ENCODE measurements at regions not wholly inside any gene's neighbourhood (a gene's known extent, or its start where the extent isn't known, plus 50 kb on each side); places are given as distances from the start of the nearest gene placed in this dataset.

DNA sequence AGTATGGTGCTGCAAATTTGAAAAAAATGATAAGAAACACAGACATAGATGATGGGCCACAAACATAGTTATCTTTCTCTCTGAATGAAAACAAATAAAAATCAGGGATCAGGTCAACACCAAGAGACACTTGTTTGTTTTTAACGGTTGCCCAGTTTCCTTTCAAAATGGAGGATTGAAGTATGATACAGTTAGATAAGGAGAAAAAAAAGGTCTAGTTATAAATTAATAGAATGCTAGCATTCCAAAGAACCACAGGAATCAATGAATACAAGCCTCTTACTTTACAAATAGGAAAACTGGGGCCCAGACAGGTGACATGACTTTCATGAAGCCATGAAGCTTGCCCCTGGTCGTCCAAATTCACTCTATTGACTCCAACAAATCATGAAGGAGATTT lies 305.1 kb downstream of the ZNF621 start:
- H3K27me3 Mint-ChIP-seq (ENCODE audit: insufficient read depth, low read depth): peaks cover 2% of the 10 kb centered on the region
- no peaks in the 10 kb centered on the region for H3K36me3 Mint-ChIP-seq
- no peak for DNase-seq (ENCODE audit: low spot score)
- Histone ChIP-seq H3K79me2 (ENCODE audit: low read depth) (no peaks in the 10 kb centered on the region), H3K4me3 (no peak overlapping the region), H3K4me2 (no peak overlapping the region), H2AFZ (replicated peaks) (no peak overlapping the region), H3K4me1 (no peaks in the 10 kb centered on the region), H4K20me1 (ENCODE audit: low read depth) (no peaks in the 10 kb centered on the region), H3K27ac (no peak overlapping the region), H3K9ac (no peak overlapping the region), H3F3A (ENCODE audit: low read depth) (no peaks in the 10 kb centered on the region), H3K36me3 (no peaks in the 10 kb centered on the region), H3K9me3 (ENCODE audit: low read depth) (no peaks in the 10 kb centered on the region), H3K27me3 (no peaks in the 10 kb centered on the region)
- H3K27ac Mint-ChIP-seq: no peak overlapping the region
- no peaks in the 10 kb centered on the region for H3K9me3 Mint-ChIP-seq
- no peak overlapping the region for H3K4me3 Mint-ChIP-seq
- TF ChIP-seq EZH2 (IDR thresholded peaks at IDR 0.05): no peak
- TF ChIP-seq EZH2phosphoT487 (IDR thresholded peaks at IDR 0.05): no peak
- TF ChIP-seq, protein P1, sequence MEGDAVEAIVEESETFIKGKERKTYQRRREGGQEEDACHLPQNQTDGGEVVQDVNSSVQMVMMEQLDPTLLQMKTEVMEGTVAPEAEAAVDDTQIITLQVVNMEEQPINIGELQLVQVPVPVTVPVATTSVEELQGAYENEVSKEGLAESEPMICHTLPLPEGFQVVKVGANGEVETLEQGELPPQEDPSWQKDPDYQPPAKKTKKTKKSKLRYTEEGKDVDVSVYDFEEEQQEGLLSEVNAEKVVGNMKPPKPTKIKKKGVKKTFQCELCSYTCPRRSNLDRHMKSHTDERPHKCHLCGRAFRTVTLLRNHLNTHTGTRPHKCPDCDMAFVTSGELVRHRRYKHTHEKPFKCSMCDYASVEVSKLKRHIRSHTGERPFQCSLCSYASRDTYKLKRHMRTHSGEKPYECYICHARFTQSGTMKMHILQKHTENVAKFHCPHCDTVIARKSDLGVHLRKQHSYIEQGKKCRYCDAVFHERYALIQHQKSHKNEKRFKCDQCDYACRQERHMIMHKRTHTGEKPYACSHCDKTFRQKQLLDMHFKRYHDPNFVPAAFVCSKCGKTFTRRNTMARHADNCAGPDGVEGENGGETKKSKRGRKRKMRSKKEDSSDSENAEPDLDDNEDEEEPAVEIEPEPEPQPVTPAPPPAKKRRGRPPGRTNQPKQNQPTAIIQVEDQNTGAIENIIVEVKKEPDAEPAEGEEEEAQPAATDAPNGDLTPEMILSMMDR (IDR thresholded peaks at IDR 0.05): no peak
- peaks cover 9% of the 10 kb centered on the region for H3K4me1 Mint-ChIP-seq

DNA sequence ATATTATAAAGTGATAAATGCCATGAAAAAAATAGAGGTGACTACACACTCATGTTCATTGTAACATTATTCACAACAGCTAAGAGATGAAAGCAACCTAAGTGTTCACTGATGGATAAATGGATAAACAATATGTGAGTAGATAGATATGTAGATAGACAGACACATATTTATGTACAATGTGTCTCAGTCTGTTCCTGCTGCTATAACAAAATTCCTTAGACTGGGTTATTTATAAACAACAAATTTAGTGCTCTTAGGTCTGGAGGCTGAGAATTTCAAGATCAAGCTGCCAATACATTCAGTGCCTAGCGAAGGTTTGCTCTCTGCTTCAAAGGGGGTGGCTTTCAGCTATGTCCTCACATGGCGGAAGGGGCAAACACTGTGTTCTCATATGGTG lies 312.5 kb downstream of the ZNF621 start:
- Mint-ChIP-seq H3K9me3 (no peaks in the 10 kb centered on the region), H3K36me3 (no peaks in the 10 kb centered on the region), H3K27me3 (ENCODE audit: insufficient read depth, low read depth) (no peaks in the 10 kb centered on the region), H3K4me1 (no peaks in the 10 kb centered on the region), H3K27ac (no peak overlapping the region), H3K4me3 (no peak overlapping the region)
- Histone ChIP-seq H3K27ac (no peak overlapping the region), H4K20me1 (ENCODE audit: low read depth) (no peaks in the 10 kb centered on the region), H3K4me1 (no peaks in the 10 kb centered on the region), H3K9me3 (ENCODE audit: low read depth) (no peaks in the 10 kb centered on the region), H3K9ac (no peak overlapping the region), H3K36me3 (no peaks in the 10 kb centered on the region), H3K79me2 (ENCODE audit: low read depth) (no peaks in the 10 kb centered on the region), H3K4me3 (no peak overlapping the region), H3F3A (ENCODE audit: low read depth) (no peaks in the 10 kb centered on the region), H3K4me2 (no peak overlapping the region), H3K27me3 (no peaks in the 10 kb centered on the region), H2AFZ (replicated peaks) (no peak overlapping the region)
- no peak for DNase-seq (ENCODE audit: low spot score)
- TF ChIP-seq EZH2phosphoT487 (IDR thresholded peaks at IDR 0.05): no peak
- no peak for TF ChIP-seq EZH2 (IDR thresholded peaks at IDR 0.05)
- TF ChIP-seq, protein P1 (IDR thresholded peaks at IDR 0.05): no peak

DNA sequence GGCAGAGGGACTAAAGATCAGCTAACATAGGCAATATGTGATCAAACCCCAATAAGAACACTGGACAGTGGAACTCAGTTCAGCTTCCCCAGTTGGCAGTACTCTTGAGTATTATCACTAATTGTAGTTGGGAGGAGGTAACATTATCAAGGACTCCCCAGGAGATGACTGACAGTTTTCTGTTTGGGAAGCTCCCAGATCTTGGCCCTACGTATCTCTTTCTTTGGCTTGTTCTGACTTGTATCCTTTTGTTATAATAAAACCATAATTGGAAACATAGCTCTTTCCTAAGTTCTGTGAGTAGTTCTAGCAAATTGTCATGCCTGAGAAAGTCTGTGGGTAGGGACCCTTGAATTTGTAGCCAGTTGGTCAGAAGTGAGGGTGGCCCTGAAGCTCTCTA lies 316.4 kb downstream of the ZNF621 start:
- H3K27me3 Mint-ChIP-seq (ENCODE audit: insufficient read depth, low read depth): peaks cover 2% of the 10 kb centered on the region
- Histone ChIP-seq H3K27me3 (no peaks in the 10 kb centered on the region), H3K27ac (no peak overlapping the region), H3K4me1 (no peaks in the 10 kb centered on the region), H2AFZ (replicated peaks) (no peak overlapping the region), H3K79me2 (ENCODE audit: low read depth) (no peaks in the 10 kb centered on the region), H3K36me3 (no peaks in the 10 kb centered on the region), H3K9me3 (ENCODE audit: low read depth) (no peaks in the 10 kb centered on the region), H3K4me3 (no peak overlapping the region), H3F3A (ENCODE audit: low read depth) (peaks cover under 1% of the 10 kb centered on the region), H4K20me1 (ENCODE audit: low read depth) (no peaks in the 10 kb centered on the region), H3K9ac (no peak overlapping the region), H3K4me2 (no peak overlapping the region)
- H3K4me3 Mint-ChIP-seq: no peak overlapping the region
- TF ChIP-seq EZH2phosphoT487 (IDR thresholded peaks at IDR 0.05): no peak
- H3K27ac Mint-ChIP-seq: no peak overlapping the region
- no peaks in the 10 kb centered on the region for H3K36me3 Mint-ChIP-seq
- no peaks in the 10 kb centered on the region for H3K4me1 Mint-ChIP-seq
- DNase-seq (ENCODE audit: low spot score): no peak
- no peaks in the 10 kb centered on the region for H3K9me3 Mint-ChIP-seq

DNA sequence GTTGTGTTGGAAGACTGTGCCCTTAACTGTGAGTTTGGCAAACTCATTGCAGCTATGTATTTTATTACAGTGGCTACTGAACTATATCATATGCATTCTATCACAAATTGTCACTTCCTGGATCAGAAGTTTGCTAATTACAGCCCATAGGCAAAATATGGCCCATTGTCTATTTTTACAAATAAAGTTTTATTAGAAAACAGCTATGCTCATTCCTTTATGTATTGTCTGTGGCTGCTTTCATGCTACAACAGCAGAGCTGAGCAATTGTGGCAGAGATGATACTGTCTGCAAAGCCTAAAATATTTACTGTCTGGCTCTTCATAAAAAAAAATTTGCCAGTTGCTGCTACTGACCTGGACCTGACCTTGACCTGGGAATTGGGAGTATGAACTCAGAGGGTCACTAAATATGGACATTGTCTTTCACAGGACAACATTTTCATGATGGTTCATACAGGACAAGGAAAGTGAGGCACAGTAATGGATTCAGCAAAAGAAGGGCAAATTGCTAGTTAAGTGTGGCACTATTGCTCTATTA lies 316.9 kb downstream of the ZNF621 start:
- no peak for DNase-seq (ENCODE audit: low spot score)
- H2AFZ ChIP-seq (replicated peaks): no peak overlapping the region
- Mint-ChIP-seq H3K4me3 (no peak overlapping the region), H3K27me3 (ENCODE audit: insufficient read depth, low read depth) (peaks cover 2% of the 10 kb centered on the region), H3K27ac (no peak overlapping the region), H3K36me3 (no peaks in the 10 kb centered on the region), H3K9me3 (no peaks in the 10 kb centered on the region), H3K4me1 (peaks cover 3% of the 10 kb centered on the region)
- H3K9ac ChIP-seq: no peak overlapping the region
- H3K4me3 ChIP-seq: no peak overlapping the region
- H3K79me2 ChIP-seq (ENCODE audit: low read depth): no peaks in the 10 kb centered on the region
- no peaks in the 10 kb centered on the region for H4K20me1 ChIP-seq (ENCODE audit: low read depth)
- H3K4me2 ChIP-seq: no peak overlapping the region
- peaks cover 2% of the 10 kb centered on the region for H3K4me1 ChIP-seq
- TF ChIP-seq, protein P1 (IDR thresholded peaks at IDR 0.05): no peak
- TF ChIP-seq EZH2phosphoT487 (IDR thresholded peaks at IDR 0.05) (no peak), EZH2 (IDR thresholded peaks at IDR 0.05) (no peak)
- no peaks in the 10 kb centered on the region for H3K9me3 ChIP-seq (ENCODE audit: low read depth)
- H3K27ac ChIP-seq: no peak overlapping the region
- no peaks in the 10 kb centered on the region for H3K36me3 ChIP-seq
- H3K27me3 ChIP-seq: no peaks in the 10 kb centered on the region
- H3F3A ChIP-seq (ENCODE audit: low read depth): peaks cover 5% of the 10 kb centered on the region

Data from neural progenitor cell (in vitro differentiated cells).